HL-60 (cell line): ENCODE measurements at regions not wholly inside any gene's neighbourhood (a gene's known extent, or its start where the extent isn't known, plus 50 kb on each side); places are given as distances from the start of the nearest gene placed in this dataset.

Experiments
- DNase-seq, 2 experiments: peaks; one replicate each; pipeline ENCODE4 v3.0.0-alpha.2; 2010 to 2020; ENCODE audit warnings: low read depth in 1 of 2, low spot score in 1 of 2
- H3K27ac ChIP-seq: fragments of 250-450 bp; sonication (Bioruptor Pico); replicated peaks from 2 replicates; pipeline ENCODE4 v1.5.1; 2020; ENCODE audit warnings: mild to moderate bottlenecking, moderate library complexity
- H3K27me3 ChIP-seq: fragments of 250-450 bp; sonication (Bioruptor Pico); 2 replicates; pipeline ENCODE4 v1.5.1; 2021; ENCODE audit warnings: mild to moderate bottlenecking, moderate library complexity; ENCODE audit not compliant: insufficient read depth, poor library complexity, severe bottlenecking
- H3K4me3 ChIP-seq: replicated peaks from 2 replicates; pipeline ENCODE4 v1.5.1; 2011; ENCODE audit warnings: mild to moderate bottlenecking, control low read depth, low read length; ENCODE audit not compliant: insufficient read depth
- GABPA ChIP-seq: IDR thresholded peaks from 2 replicates; pipeline ENCODE4 v1.6.1; 2012; ENCODE audit warnings: low read depth
- POLR2AphosphoS5 ChIP-seq: IDR thresholded peaks from 2 replicates; pipeline ENCODE4 v1.6.1; 2012; ENCODE audit warnings: low read depth
- SPI1 ChIP-seq: IDR thresholded peaks from 2 replicates; pipeline ENCODE4 v1.6.1; 2012; ENCODE audit warnings: low read depth, mild to moderate bottlenecking, borderline replicate concordance
- TF ChIP-seq, protein P1 (sequence below): IDR thresholded peaks from 2 replicates; pipeline ENCODE4 v1.6.1; 2012; ENCODE audit warnings: low read depth; ENCODE audit not compliant: insufficient replicate concordance
- TF ChIP-seq, protein P2 (sequence below): IDR thresholded peaks from one replicate; pipeline ENCODE4 v1.5.1; 2011; ENCODE audit warnings: low read length, control low read depth, inconsistent platforms; ENCODE audit not compliant: insufficient read depth

DNA sequence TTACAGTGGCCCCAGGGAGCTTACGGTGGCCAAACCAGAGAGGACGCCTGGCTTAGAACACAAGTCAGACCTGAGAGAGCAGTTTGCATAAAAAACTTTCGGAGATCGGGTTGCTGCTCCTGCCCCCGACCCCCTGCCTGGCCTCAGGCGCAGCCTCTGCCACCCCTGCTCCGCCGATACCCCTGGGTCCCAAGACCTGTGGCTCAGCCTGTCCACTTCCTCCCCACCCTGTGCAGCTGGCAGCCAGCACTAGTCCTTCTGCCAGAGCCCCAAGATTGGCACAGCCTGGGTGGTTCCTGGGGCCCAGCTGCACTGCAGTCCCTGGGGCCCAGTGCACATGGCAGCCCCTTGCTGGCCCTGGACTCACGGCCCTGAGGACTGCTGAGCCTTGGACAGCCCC, 56.2 kb upstream of the SOX1 start:
- Histone ChIP-seq H3K4me3 (no peak overlapping the region), H3K27ac (no peak overlapping the region), H3K27me3 (no peaks in the 10 kb centered on the region)
- DNase-seq, result no peak
- TF ChIP-seq, protein P1, sequence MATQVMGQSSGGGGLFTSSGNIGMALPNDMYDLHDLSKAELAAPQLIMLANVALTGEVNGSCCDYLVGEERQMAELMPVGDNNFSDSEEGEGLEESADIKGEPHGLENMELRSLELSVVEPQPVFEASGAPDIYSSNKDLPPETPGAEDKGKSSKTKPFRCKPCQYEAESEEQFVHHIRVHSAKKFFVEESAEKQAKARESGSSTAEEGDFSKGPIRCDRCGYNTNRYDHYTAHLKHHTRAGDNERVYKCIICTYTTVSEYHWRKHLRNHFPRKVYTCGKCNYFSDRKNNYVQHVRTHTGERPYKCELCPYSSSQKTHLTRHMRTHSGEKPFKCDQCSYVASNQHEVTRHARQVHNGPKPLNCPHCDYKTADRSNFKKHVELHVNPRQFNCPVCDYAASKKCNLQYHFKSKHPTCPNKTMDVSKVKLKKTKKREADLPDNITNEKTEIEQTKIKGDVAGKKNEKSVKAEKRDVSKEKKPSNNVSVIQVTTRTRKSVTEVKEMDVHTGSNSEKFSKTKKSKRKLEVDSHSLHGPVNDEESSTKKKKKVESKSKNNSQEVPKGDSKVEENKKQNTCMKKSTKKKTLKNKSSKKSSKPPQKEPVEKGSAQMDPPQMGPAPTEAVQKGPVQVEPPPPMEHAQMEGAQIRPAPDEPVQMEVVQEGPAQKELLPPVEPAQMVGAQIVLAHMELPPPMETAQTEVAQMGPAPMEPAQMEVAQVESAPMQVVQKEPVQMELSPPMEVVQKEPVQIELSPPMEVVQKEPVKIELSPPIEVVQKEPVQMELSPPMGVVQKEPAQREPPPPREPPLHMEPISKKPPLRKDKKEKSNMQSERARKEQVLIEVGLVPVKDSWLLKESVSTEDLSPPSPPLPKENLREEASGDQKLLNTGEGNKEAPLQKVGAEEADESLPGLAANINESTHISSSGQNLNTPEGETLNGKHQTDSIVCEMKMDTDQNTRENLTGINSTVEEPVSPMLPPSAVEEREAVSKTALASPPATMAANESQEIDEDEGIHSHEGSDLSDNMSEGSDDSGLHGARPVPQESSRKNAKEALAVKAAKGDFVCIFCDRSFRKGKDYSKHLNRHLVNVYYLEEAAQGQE, result no peak

DNA sequence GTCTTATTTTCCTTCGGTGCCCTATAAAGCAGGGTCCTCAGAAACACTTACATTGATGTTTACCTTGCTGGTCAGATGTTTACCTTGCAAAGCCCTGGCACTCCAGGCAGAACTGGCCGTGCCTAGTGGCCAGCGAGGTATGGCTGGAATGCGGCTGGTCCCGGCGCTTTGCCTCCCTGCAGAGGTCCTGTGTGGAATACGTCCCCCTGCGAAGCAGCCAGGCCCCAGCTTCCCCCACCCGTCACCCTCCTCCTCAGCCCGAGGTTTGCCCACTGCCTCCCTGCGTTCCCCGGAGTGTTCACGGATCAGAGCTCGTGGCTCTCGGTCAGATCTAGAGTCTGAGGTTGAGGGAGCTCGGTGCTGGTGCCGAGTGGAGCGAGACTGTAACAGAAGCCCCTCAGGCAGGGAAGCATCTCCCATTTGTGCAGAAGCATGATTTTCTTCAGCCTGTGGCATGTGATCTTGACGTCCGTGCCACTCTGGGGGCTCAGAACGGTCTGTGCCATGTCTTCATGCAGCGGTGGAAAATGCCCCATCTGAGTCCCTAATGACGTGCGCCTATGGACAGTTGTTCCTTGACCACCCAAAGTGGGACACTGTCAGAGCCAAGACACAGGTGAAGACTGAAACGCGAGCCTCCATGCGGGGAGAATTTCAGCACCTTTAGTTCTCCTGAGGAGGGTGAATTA, 54.8 kb upstream of the SOX1 start:
- H3K27me3 ChIP-seq, result no peaks in the 10 kb centered on the region
- DNase-seq, result no peak
- no peak overlapping the region for H3K27ac ChIP-seq
- no peak for TF ChIP-seq POLR2AphosphoS5
- TF ChIP-seq, protein P1, result no peak
- TF ChIP-seq SPI1, result no peak
- TF ChIP-seq GABPA, result no peak
- TF ChIP-seq, protein P2, sequence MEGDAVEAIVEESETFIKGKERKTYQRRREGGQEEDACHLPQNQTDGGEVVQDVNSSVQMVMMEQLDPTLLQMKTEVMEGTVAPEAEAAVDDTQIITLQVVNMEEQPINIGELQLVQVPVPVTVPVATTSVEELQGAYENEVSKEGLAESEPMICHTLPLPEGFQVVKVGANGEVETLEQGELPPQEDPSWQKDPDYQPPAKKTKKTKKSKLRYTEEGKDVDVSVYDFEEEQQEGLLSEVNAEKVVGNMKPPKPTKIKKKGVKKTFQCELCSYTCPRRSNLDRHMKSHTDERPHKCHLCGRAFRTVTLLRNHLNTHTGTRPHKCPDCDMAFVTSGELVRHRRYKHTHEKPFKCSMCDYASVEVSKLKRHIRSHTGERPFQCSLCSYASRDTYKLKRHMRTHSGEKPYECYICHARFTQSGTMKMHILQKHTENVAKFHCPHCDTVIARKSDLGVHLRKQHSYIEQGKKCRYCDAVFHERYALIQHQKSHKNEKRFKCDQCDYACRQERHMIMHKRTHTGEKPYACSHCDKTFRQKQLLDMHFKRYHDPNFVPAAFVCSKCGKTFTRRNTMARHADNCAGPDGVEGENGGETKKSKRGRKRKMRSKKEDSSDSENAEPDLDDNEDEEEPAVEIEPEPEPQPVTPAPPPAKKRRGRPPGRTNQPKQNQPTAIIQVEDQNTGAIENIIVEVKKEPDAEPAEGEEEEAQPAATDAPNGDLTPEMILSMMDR, result no peak
- no peak overlapping the region for H3K4me3 ChIP-seq

DNA sequence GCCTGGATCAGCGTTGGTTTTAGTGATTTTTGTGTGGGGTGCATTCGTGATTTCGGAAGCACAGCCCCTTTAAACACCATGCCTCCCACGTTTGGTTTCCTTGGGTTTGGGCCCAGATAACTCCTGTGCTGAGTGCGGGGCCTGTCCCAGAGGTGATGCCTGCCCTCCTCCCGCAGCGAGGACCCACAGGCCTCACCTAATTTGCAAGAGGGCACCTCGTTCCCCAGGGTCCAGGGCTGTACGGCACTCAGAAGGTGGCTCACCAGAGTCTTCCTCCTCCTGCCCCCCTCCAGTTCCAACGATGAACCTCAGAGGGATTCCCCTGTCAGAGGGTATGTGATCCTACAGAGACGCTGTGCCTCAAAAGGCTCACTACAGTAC, 54.3 kb upstream of the SOX1 start:
- DNase-seq, result no peak
- Histone ChIP-seq H3K27ac (no peak overlapping the region), H3K4me3 (no peak overlapping the region), H3K27me3 (no peaks in the 10 kb centered on the region)
- TF ChIP-seq GABPA, result no peak
- TF ChIP-seq POLR2AphosphoS5, result no peak
- TF ChIP-seq SPI1, result no peak
- TF ChIP-seq, protein P1, result no peak
- TF ChIP-seq, protein P2, result no peak
